ENCODE measurements at regions not wholly inside any gene's neighbourhood (a gene's known extent, or its start where the extent isn't known, plus 50 kb on each side); places are given as distances from the start of the nearest gene placed in this dataset.

DNA sequence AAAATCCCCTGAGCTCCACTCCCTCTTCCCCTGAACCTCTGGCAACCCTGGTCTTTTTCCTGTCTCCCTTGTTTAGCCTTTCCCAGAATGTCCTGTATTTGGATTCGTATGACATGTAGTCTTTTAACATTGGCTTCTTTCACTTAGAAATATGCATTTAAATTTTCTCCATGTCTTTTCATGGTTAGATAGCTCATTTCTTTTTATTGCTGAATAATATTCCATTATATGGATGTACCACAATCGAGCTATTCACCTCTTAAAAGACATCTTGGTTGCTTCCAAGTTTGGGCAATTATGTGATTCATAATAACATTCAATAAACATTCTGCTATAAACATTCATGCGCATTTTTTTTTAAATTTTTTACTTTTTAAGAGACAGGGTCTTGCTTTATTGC is 99.6 kb upstream of the ZNF536 start:
- Histone ChIP-seq H3K27ac (no peak overlapping the region), H3K4me3 (no peak overlapping the region), H3K36me3 (no peaks in the 10 kb centered on the region), H3K9me3 (peaks cover 0 to 15% (median 0%) of the 10 kb centered on the region in 3 donors), H3K4me1 (no peaks in the 10 kb centered on the region), H3K27me3 (peaks cover 15% of the 10 kb centered on the region)
- WGBS, 2 donors (ENCODE audit: low coverage in 1 of 2) = 64 to 68% methylated on average over 2 to 3 of the region's 3 CpGs
- no peak for ATAC-seq
- TF ChIP-seq POLR2A (IDR thresholded peaks at IDR 0.05) (no peak), EP300 (IDR thresholded peaks at IDR 0.05) (no peak), CTCF (IDR thresholded peaks at IDR 0.05) (no peak), POLR2AphosphoS5 (IDR thresholded peaks at IDR 0.05) (no peak)

DNA sequence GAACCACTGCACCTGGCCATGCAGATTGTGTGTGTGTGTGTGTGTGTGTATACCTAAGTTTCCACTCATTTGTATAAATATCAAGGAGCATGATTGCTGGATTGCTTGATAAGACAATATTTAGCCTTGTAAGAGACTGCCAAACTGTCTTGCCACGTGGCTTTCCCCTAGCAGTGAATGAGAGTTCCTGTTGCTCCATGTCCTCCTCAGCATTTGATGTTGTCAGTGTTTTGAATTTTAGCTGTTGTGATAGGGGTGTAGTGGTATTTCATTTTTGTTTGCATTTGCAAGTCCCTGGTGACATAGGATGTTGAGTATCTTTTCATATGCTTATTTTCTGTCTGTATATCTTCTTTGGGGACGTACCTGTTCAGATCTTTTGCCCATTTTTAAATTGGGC is 99.0 kb upstream of the ZNF536 start:
- Histone ChIP-seq H3K4me1 (no peaks in the 10 kb centered on the region), H3K36me3 (no peaks in the 10 kb centered on the region), H3K27ac (no peak overlapping the region), H3K27me3 (peaks cover 12% of the 10 kb centered on the region), H3K4me3 (no peak overlapping the region), H3K9me3 (peaks cover 0 to 15% (median 0%) of the 10 kb centered on the region in 3 donors)
- no peak for ATAC-seq
- TF ChIP-seq POLR2A (IDR thresholded peaks at IDR 0.05) = no peak
- no peak for TF ChIP-seq POLR2AphosphoS5 (IDR thresholded peaks at IDR 0.05)
- 69 to 78% methylated on average over 2 of the region's 2 CpGs for WGBS, 2 donors (ENCODE audit: low coverage in 1 of 2)

- H3K4me3 ChIP-seq = no peak overlapping the region
- H3K27me3 ChIP-seq = peaks cover 15% of the 10 kb centered on the region
- no peak overlapping the region for H3K27ac ChIP-seq
- WGBS, 2 donors (ENCODE audit: low coverage in 1 of 2) = 55 to 69% methylated on average over 2 to 3 of the region's 3 CpGs
- no peaks in the 10 kb centered on the region for H3K4me1 ChIP-seq
- no peak for ATAC-seq
- H3K9me3 ChIP-seq = peaks cover 0 to 15% (median 0%) of the 10 kb centered on the region in 3 donors
- TF ChIP-seq EP300 (IDR thresholded peaks at IDR 0.05) (no peak), POLR2AphosphoS5 (IDR thresholded peaks at IDR 0.05) (no peak), POLR2A (IDR thresholded peaks at IDR 0.05) (no peak), CTCF (IDR thresholded peaks at IDR 0.05) (no peak)
- H3K36me3 ChIP-seq = no peaks in the 10 kb centered on the region
Observed at GRCh38 chr19:30274987-30275386, 97.2 kb upstream of the ZNF536 start.

DNA sequence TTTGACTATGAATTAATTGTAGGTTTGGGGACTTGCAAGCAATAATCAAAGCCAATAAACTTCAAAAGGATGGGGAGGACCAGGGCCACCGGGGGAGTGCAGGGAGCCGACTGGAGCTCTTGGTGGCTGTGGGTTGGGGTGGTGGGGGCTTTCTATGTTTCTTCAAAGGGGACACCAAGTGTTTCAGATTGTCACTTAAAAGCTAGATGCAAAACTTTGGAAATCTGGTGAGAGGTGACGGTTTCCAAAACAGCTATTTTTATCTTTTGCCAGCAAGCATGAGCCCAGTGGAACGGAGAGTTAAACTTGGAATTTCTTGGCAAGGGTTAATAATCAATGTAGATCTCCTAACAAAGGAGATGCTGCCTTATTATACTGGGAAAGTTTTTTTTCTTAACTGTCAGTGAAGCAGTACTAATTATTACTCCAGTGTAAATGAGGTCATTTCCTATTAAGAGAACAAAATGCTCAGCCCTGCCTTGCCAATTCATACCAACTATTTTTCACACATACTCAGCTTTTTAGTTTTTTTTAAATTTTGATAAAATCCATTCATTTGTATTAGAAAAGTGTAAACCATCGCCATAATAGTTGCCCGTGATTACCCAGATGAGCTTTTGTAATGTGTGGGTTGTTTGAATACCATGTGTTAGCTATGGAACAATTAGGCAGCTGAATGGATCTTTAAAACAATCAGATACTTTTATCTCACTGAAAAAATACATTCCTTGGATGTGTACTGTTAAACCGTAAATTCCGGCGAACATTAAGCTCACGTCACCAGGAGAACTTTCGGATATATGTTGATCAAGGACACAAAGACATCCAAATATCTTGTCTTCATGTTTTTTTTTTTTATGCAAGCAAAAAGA is 95.9 kb upstream of the ZNF536 start:
- TF ChIP-seq POLR2AphosphoS5 (IDR thresholded peaks at IDR 0.05) (no peak), CTCF (IDR thresholded peaks at IDR 0.05) (no peak), EP300 (IDR thresholded peaks at IDR 0.05) (no peak), POLR2A (IDR thresholded peaks at IDR 0.05) (no peak)
- Histone ChIP-seq H3K4me3 (no peak overlapping the region), H3K27me3 (peaks cover 27% of the 10 kb centered on the region), H3K4me1 (no peaks in the 10 kb centered on the region), H3K27ac (no peak overlapping the region), H3K9me3 (peaks cover 0 to 15% (median 0%) of the 10 kb centered on the region in 3 donors), H3K36me3 (no peaks in the 10 kb centered on the region)
- WGBS, 2 donors (ENCODE audit: low coverage in 1 of 2) = 51 to 56% methylated on average over 10 to 11 of the region's 11 CpGs
- ATAC-seq = no peak

GRCh38 chr19:30276883-30277280 is 95.3 kb upstream of the ZNF536 start:
- Histone ChIP-seq H3K36me3 (no peaks in the 10 kb centered on the region), H3K4me3 (no peak overlapping the region), H3K4me1 (no peaks in the 10 kb centered on the region), H3K9me3 (peaks cover 0 to 15% (median 0%) of the 10 kb centered on the region in 3 donors), H3K27me3 (peaks cover 33% of the 10 kb centered on the region), H3K27ac (no peak overlapping the region)
- 59 to 60% methylated on average over 3 of the region's 3 CpGs for WGBS, 2 donors (ENCODE audit: low coverage in 1 of 2)
- no peak for ATAC-seq
- TF ChIP-seq POLR2A (IDR thresholded peaks at IDR 0.05) (no peak), POLR2AphosphoS5 (IDR thresholded peaks at IDR 0.05) (no peak), EP300 (IDR thresholded peaks at IDR 0.05) (no peak), CTCF (IDR thresholded peaks at IDR 0.05) (no peak)

All from gastroesophageal sphincter (tissue), 4 donors.